ENCODE measurements at regions not wholly inside any gene's neighbourhood (a gene's known extent, or its start where the extent isn't known, plus 50 kb on each side); places are given as distances from the start of the nearest gene placed in this dataset.
"Not testable (repeated sequence)": the region's sequence is repeated elsewhere in the genome, so short reads cannot be mapped to it uniquely, and the experiment has no call there.

DNA sequence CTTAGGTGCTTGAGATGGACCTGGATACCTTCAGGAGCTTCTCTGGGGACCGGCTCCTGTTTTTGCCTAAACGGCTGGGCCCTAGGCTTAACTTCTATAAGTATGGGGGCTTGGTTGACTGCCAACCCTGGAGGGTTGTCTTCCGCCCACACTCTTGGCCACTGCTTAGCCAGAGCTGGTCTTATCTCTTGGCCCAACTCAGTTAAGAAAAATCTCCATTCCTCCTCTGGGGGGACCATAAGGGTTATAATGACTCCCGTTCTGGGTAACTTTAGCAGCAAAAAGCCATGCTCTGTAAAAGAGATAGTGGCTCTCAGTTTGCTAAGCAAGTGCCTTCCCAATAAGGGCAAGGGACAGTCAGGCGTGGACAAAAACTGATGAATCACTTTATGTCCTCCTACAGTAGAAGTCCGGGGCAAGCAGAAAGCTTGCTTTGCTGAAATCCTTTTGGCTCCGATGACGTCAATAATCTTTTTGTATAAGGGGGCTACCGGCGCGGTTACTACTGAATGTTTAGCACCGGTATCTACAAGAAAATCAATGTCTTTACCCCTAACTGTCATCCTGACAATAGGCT lies 130.0 kb upstream of the CCZ1B start:
- H3K9me3 ChIP-seq (replicated peaks in 1 of 3); H3K27ac ChIP-seq; DNase-seq; intact Hi-C loops (cut with DNase I); H3K4me1 ChIP-seq (replicated peaks in 1 of 2); H3K36me3 ChIP-seq (replicated peaks in 1 of 2); H3K27me3 ChIP-seq; H3K4me3 ChIP-seq: not testable (repeated sequence)
- 71 to 76% (median 74%) methylated on average over 9 to 12 of the region's 12 CpGs for WGBS, 4 donors

DNA sequence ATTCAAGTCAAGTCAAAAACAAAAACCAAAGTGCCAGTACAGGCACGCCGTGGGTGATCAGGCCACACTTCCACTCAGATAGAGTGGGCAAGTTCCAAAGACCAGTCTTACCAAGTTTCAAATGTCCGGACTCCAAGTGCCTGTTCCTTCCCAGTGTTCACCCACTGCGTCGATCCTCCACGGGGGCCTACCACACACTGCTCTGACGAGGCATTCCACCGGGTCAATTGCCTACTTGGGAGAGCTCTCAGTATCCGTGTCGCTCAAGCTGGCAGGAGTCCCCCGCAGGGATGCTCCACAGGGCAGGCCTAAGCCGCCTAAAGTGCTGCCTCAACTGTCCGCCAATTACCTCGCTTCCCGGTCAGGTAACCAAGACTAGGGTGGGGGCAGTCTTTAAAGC lies 132.3 kb upstream of the CCZ1B start:
- H3K4me3 ChIP-seq; H3K27me3 ChIP-seq; H3K27ac ChIP-seq; DNase-seq; intact Hi-C loops (cut with DNase I); H3K36me3 ChIP-seq (replicated peaks in 1 of 2); H3K4me1 ChIP-seq (replicated peaks in 1 of 2); H3K9me3 ChIP-seq (replicated peaks in 1 of 3): not testable (repeated sequence)
- WGBS, 4 donors, result 89 to 96% (median 91%) methylated on average over 10 to 15 of the region's 15 CpGs

GRCh38 chr7:6959942-6960341 lies 133.9 kb upstream of the CCZ1B start:
- intact Hi-C loops (cut with DNase I), result loop anchor here in 1 of 2 donors (10.0 kb wide), 1 partner anchor 145 kb away; no protein-coding TSS in a partner anchor
- 62 to 74% (median 68%) methylated on average over 1 to 4 of the region's 4 CpGs for WGBS, 4 donors

DNA sequence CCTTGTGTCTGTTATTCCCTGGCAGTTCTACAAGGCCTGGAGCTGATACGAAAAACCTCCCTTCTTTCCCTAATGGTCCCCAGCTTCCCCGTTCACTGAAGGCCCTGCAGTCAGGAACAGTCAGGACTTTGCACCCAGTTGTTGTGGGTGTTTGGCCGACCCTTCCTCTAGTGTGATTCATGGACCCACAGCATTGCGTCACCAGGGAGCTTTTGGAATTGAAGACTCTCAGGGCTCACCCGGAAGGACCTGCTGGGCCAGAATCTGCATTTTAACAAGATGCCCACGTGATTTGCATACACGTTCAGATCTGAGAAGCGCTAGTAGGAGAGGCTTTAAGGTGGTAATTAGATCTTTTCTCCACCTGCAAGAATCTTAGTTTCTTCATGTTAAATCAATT lies 136.8 kb upstream of the CCZ1B start:
- not testable (repeated sequence) for H3K27ac ChIP-seq; H3K36me3 ChIP-seq (replicated peaks in 1 of 2); H3K4me1 ChIP-seq (replicated peaks in 1 of 2); H3K4me3 ChIP-seq; H3K9me3 ChIP-seq (replicated peaks in 1 of 3); DNase-seq; H3K27me3 ChIP-seq
- 65 to 81% (median 72%) methylated on average over 8 of the region's 8 CpGs for WGBS, 4 donors
- intact Hi-C loops (cut with DNase I), result loop anchor here in 1 of 2 donors (10.0 kb wide), 1 partner anchor 142 kb away; no protein-coding TSS in a partner anchor

More at GRCh38 chr7:6959942-6960341, 133.9 kb upstream of the CCZ1B start:
- H3K36me3 ChIP-seq (replicated peaks in 1 of 2); H3K9me3 ChIP-seq (replicated peaks in 1 of 3); H3K27ac ChIP-seq; H3K4me1 ChIP-seq (replicated peaks in 1 of 2); DNase-seq; H3K27me3 ChIP-seq; H3K4me3 ChIP-seq: not testable (repeated sequence)

- not testable (repeated sequence) for H3K4me1 ChIP-seq (replicated peaks in 1 of 2); H3K36me3 ChIP-seq (replicated peaks in 1 of 2); H3K4me3 ChIP-seq; H3K27me3 ChIP-seq; H3K27ac ChIP-seq; H3K9me3 ChIP-seq (replicated peaks in 1 of 3)
- WGBS, 4 donors, result 26 to 40% (median 31%) methylated on average over 4 to 6 of the region's 6 CpGs
- DNase-seq, result peak; percentile 42 to 83 (median 72)
- intact Hi-C loops (cut with DNase I), result loop anchor here in 1 of 2 donors (10.0 kb wide), 1 partner anchor 140 kb away; no protein-coding TSS in a partner anchor
- TF ChIP-seq CTCF (IDR thresholded peaks at IDR 0.05), result peak; percentile 23 to 60 (median 52)
Observed at GRCh38 chr7:6965051-6965450, 139.0 kb upstream of the CCZ1B start.

GRCh38 chr7:6970180-6970579 lies 144.1 kb upstream of the CCZ1B start:
- intact Hi-C loops (cut with DNase I); H3K4me3 ChIP-seq; H3K27ac ChIP-seq; H3K27me3 ChIP-seq; H3K4me1 ChIP-seq (replicated peaks in 1 of 2); H3K36me3 ChIP-seq (replicated peaks in 1 of 2); H3K9me3 ChIP-seq (replicated peaks in 1 of 3); DNase-seq: not testable (repeated sequence)
- WGBS, 4 donors, result 81 to 92% (median 85%) methylated on average over 3 of the region's 3 CpGs

DNA sequence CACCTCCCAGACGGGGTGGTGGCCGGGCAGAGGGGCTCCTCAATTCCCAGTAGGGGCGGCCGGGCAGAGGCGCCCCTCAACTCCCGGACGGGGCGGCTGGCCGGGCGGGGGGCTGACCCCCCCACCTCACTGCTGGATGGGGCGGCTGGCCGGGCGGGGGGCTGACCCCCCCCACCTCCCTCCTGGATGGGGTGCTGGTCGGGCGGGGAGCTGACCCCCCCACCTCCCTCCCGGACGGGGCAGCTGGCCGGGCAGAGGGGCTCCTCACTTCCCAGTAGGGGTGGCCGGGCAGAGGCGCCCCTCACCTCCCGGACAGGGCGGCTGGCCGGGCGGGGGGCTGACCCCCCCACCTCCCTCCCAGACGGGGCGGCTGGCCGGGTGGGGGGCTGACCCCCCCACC lies 148.8 kb upstream of the CCZ1B start:
- H3K9me3 ChIP-seq (replicated peaks in 1 of 3); DNase-seq; H3K27ac ChIP-seq; H3K36me3 ChIP-seq (replicated peaks in 1 of 2); H3K27me3 ChIP-seq; H3K4me1 ChIP-seq (replicated peaks in 1 of 2); H3K4me3 ChIP-seq; intact Hi-C loops (cut with DNase I): not testable (repeated sequence)
- WGBS, 4 donors, result 82 to 96% (median 89%) methylated on average over 8 to 21 of the region's 27 CpGs; no CpG with 5 or more reads in 1 of the 4 donors

- DNase-seq; intact Hi-C loops (cut with DNase I); H3K36me3 ChIP-seq (replicated peaks in 1 of 2); H3K27ac ChIP-seq; H3K4me1 ChIP-seq (replicated peaks in 1 of 2); H3K4me3 ChIP-seq; H3K27me3 ChIP-seq; H3K9me3 ChIP-seq (replicated peaks in 1 of 3): not testable (repeated sequence)
- 60 to 92% (median 86%) methylated on average over 2 to 28 of the region's 28 CpGs; no CpG with 5 or more reads in 1 of the 4 donors for WGBS, 4 donors
Observed at GRCh38 chr7:6975346-6975745, 149.3 kb upstream of the CCZ1B start.

GRCh38 chr7:6977368-6977767 lies 151.3 kb upstream of the CCZ1B start:
- H3K4me1 ChIP-seq (replicated peaks in 1 of 2); DNase-seq; intact Hi-C loops (cut with DNase I); H3K4me3 ChIP-seq; H3K27me3 ChIP-seq; H3K9me3 ChIP-seq (replicated peaks in 1 of 3); H3K36me3 ChIP-seq (replicated peaks in 1 of 2); H3K27ac ChIP-seq: not testable (repeated sequence)
- WGBS, 4 donors, result 83 to 100% (median 91%) methylated on average over 2 to 3 of the region's 3 CpGs

DNA sequence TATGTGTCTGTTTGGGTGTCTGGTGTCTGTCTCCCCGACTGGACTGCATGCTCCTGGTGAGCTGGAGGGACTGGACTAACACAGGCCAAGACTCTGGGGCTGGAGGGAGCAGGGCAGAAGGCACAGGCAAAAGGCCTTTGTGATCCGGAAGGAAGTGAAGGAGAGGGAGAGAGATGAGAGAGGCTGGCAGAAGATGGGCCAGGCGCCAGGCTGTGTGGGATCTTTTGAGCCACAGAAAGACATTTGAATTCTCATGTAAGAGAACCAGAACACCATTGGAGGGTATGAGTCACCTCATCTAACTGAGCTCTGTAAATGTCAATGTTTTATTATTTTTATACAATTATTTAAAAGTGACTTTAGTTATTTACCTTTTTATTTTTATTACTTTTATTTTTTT lies 152.3 kb upstream of the CCZ1B start:
- H3K27ac ChIP-seq; H3K27me3 ChIP-seq; intact Hi-C loops (cut with DNase I); H3K36me3 ChIP-seq (replicated peaks in 1 of 2); H3K9me3 ChIP-seq (replicated peaks in 1 of 3); H3K4me3 ChIP-seq; H3K4me1 ChIP-seq (replicated peaks in 1 of 2): not testable (repeated sequence)
- peak in 1 of 7 donors; percentile 21 for DNase-seq
- 54 to 73% (median 58%) methylated on average over 3 of the region's 3 CpGs for WGBS, 4 donors

All from adrenal gland (tissue), 9 donors.